HG03066 (cell line): ENCODE measurements at regions not wholly inside any gene's neighbourhood (a gene's known extent, or its start where the extent isn't known, plus 50 kb on each side); places are given as distances from the start of the nearest gene placed in this dataset.
A peak's percentile ranks its signal among the peaks of the same experiment; 100 is the strongest.

Source experiments
- ATAC-seq: cut with Tn5 transposase; IDR thresholded peaks from one replicate; pipeline ENCODE4 v1.9.1; 2021; ENCODE audit warnings: low read depth; ENCODE audit not compliant: unreplicated experiment

- no peak for ATAC-seq
These were observed 195.5 kb upstream of the TMPO start for GRCh38 chr12:98319716-98320425.

- no peak for ATAC-seq
These were observed 190.4 kb upstream of the TMPO start for GRCh38 chr12:98325003-98325402.

GRCh38 chr12:98328467-98328866 lies 186.9 kb upstream of the TMPO start:
- no peak for ATAC-seq

GRCh38 chr12:98329589-98329988 lies 185.8 kb upstream of the TMPO start:
- no peak for ATAC-seq

- peak; percentile 67 for ATAC-seq
These were observed 182.7 kb upstream of the TMPO start for GRCh38 chr12:98332642-98333041.

GRCh38 chr12:98334768-98335167 lies 180.6 kb upstream of the TMPO start:
- ATAC-seq: no peak

- ATAC-seq: no peak
These were observed 174.4 kb upstream of the TMPO start for GRCh38 chr12:98341026-98341425.

GRCh38 chr12:98341732-98342131 lies 173.7 kb upstream of the TMPO start:
- ATAC-seq: no peak

GRCh38 chr12:98343002-98343567 lies 172.3 kb upstream of the TMPO start:
- no peak for ATAC-seq

GRCh38 chr12:98344046-98344930 lies 171.1 kb upstream of the TMPO start:
- ATAC-seq: no peak

- ATAC-seq: no peak
These were observed 170.0 kb upstream of the TMPO start for GRCh38 chr12:98345308-98345876.

GRCh38 chr12:98351089-98351488 lies 164.3 kb upstream of the TMPO start:
- ATAC-seq: no peak

- ATAC-seq: no peak
These were observed 163.6 kb upstream of the TMPO start for GRCh38 chr12:98351784-98352183.

GRCh38 chr12:98352218-98352811 lies 163.1 kb upstream of the TMPO start:
- peak; percentile 58 for ATAC-seq

- ATAC-seq: peak; percentile 9
These were observed 162.6 kb upstream of the TMPO start for GRCh38 chr12:98352835-98353234.

GRCh38 chr12:98354520-98355035 lies 160.8 kb upstream of the TMPO start:
- no peak for ATAC-seq

GRCh38 chr12:98355322-98355721 lies 160.1 kb upstream of the TMPO start:
- ATAC-seq: no peak

GRCh38 chr12:98355933-98356332 lies 159.5 kb upstream of the TMPO start:
- no peak for ATAC-seq

GRCh38 chr12:98358144-98358543 lies 157.2 kb upstream of the TMPO start:
- ATAC-seq: no peak

- ATAC-seq: no peak
These were observed 155.5 kb upstream of the TMPO start for GRCh38 chr12:98359856-98360255.

GRCh38 chr12:98360401-98360800 lies 155.0 kb upstream of the TMPO start:
- ATAC-seq: no peak
